ENCODE measurements at regions not wholly inside any gene's neighbourhood (a gene's known extent, or its start where the extent isn't known, plus 50 kb on each side); places are given as distances from the start of the nearest gene placed in this dataset.

DNA sequence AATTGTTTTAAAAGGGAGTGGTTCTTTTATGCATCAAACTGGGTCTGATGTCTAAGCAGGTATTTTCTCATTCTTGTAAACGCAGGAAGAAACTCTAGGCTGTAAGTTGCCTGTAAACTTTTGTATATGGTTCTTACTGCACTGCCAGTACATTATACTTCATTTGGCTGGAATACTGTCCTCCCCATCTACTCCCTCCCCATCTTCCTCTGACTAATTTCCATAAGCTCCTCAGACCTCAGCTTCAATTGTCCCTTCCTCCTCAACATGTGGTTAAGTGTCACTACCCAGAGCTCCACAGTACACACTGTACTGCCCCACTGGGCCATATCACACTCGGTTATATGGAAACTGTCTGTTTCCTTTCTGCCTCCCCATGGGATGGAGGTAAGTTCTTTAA, 161.4 kb upstream of the MDFIC start (continued):
- TF ChIP-seq, protein P1, sequence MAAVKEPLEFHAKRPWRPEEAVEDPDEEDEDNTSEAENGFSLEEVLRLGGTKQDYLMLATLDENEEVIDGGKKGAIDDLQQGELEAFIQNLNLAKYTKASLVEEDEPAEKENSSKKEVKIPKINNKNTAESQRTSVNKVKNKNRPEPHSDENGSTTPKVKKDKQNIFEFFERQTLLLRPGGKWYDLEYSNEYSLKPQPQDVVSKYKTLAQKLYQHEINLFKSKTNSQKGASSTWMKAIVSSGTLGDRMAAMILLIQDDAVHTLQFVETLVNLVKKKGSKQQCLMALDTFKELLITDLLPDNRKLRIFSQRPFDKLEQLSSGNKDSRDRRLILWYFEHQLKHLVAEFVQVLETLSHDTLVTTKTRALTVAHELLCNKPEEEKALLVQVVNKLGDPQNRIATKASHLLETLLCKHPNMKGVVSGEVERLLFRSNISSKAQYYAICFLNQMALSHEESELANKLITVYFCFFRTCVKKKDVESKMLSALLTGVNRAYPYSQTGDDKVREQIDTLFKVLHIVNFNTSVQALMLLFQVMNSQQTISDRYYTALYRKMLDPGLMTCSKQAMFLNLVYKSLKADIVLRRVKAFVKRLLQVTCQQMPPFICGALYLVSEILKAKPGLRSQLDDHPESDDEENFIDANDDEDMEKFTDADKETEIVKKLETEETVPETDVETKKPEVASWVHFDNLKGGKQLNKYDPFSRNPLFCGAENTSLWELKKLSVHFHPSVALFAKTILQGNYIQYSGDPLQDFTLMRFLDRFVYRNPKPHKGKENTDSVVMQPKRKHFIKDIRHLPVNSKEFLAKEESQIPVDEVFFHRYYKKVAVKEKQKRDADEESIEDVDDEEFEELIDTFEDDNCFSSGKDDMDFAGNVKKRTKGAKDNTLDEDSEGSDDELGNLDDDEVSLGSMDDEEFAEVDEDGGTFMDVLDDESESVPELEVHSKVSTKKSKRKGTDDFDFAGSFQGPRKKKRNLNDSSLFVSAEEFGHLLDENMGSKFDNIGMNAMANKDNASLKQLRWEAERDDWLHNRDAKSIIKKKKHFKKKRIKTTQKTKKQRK (IDR thresholded peaks at IDR 0.05; ENCODE audit: low read depth, low read length), result no peak
- TF ChIP-seq SKIL (IDR thresholded peaks at IDR 0.05; ENCODE audit: low read depth, poor library complexity, severe bottlenecking) (no peak), GABPA (IDR thresholded peaks at IDR 0.05; ENCODE audit: low read depth) (no peak), ZSCAN29 (IDR thresholded peaks at IDR 0.05) (no peak)

DNA sequence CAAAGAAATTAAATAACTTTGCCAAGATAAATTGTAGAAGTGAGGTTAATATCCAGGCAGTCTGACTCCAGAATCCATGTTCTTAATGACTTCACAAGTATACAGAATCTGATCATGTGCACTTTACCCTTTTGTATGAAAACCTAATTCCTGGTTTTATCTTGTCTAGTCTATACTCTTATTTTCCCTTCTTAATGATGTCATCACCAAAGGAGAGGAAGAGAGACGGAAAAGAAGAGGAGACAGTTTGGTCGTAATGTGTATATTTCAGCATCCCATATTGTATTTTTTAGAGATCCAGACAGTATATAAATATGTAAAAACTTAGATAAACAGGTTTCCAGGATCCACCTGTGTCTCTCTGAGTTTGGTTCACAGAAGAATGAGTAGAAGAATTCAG, 159.9 kb upstream of the MDFIC start:
- no peaks in the 10 kb centered on the region for H3K27me3 ChIP-seq (replicated peaks in 1 of 2; ENCODE audit: control insufficient read depth in 2 of 2, insufficient read depth in 2 of 2, low read length in 1 of 2)
- H3K79me2 ChIP-seq (ENCODE audit: control insufficient read depth, insufficient read depth, low read length), result no peaks in the 10 kb centered on the region
- 36% methylated on average over 2 of the region's 2 CpGs for WGBS (ENCODE audit: insufficient coverage, insufficient replicate concordance, low lambda C conversion rate, missing lambda C conversion rate)
- BruUV-seq (replicated peaks), result no TSS peak
- ChIA-PET SMC1A (ENCODE audit: uncharacterized antibody, unreplicated experiment) (interaction anchor here (1.7 kb wide), 1 partner anchor 39 kb away, joined by 5 read pairs; no protein-coding TSS in a partner anchor), RAD21 (ENCODE audit: unreplicated experiment) (no interaction called here), POLR2A (no interaction called here), CTCF (interaction anchor here (0.9 to 1.0 kb wide), 2 partner anchors 25 to 99 kb away, joined by 3 read pairs; no protein-coding TSS in a partner anchor)
- no peak overlapping the region for H3K9ac ChIP-seq (ENCODE audit: control insufficient read depth, insufficient read depth, low read length)
- no peaks in the 10 kb centered on the region for H3K4me1 ChIP-seq (ENCODE audit: control insufficient read depth, insufficient read depth, low read length)
- no peak for FAIRE-seq
- H3K9me3 ChIP-seq (replicated peaks; ENCODE audit: control insufficient read depth, insufficient read depth, low read length), result no peaks in the 10 kb centered on the region
- no peaks in the 10 kb centered on the region for H3K36me3 ChIP-seq (ENCODE audit: control insufficient read depth in 2 of 2, insufficient read depth in 2 of 2, low read length in 1 of 2)
- ATAC-seq, result no peak
- H3K4me2 ChIP-seq (ENCODE audit: control insufficient read depth, insufficient read depth), result no peak overlapping the region
- H2AFZ ChIP-seq (ENCODE audit: control insufficient read depth, low read depth, low read length), result no peak overlapping the region
- intact Hi-C loops (cut with micrococcal nuclease; ENCODE audit: unreplicated experiment), result no loop called here
- in situ Hi-C loops (cut with MboI), result no loop called here
- no peak overlapping the region for H3K4me3 ChIP-seq
- H4K20me1 ChIP-seq (ENCODE audit: control insufficient read depth, insufficient read depth), result no peaks in the 10 kb centered on the region
- no peak for DNase-seq (ENCODE audit: low read depth, low spot score)
- TF ChIP-seq, protein P2, sequence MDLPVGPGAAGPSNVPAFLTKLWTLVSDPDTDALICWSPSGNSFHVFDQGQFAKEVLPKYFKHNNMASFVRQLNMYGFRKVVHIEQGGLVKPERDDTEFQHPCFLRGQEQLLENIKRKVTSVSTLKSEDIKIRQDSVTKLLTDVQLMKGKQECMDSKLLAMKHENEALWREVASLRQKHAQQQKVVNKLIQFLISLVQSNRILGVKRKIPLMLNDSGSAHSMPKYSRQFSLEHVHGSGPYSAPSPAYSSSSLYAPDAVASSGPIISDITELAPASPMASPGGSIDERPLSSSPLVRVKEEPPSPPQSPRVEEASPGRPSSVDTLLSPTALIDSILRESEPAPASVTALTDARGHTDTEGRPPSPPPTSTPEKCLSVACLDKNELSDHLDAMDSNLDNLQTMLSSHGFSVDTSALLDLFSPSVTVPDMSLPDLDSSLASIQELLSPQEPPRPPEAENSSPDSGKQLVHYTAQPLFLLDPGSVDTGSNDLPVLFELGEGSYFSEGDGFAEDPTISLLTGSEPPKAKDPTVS (IDR thresholded peaks at IDR 0.05; ENCODE audit: low read depth, low read length), result no peak
- TF ChIP-seq REST (IDR thresholded peaks at IDR 0.05; ENCODE audit: low read depth, low read length) (no peak), ATF7 (IDR thresholded peaks at IDR 0.05; ENCODE audit: low read depth) (0 out of 2 replicates have a peak, but pooled peaks have one; percentile 26), SUZ12 (IDR thresholded peaks at IDR 0.05; ENCODE audit: unreplicated experiment) (no peak), NRF1 (conservative IDR thresholded peaks at IDR 0.05; ENCODE audit: low read depth, low read length) (no peak), CREM (IDR thresholded peaks at IDR 0.05; ENCODE audit: low read depth) (no peak)
- H3K27ac ChIP-seq (ENCODE audit: control insufficient read depth, insufficient read depth), result no peak overlapping the region

Measured in GM12878 (cell line).